ENCODE measurements at regions not wholly inside any gene's neighbourhood (a gene's known extent, or its start where the extent isn't known, plus 50 kb on each side); places are given as distances from the start of the nearest gene placed in this dataset.

GRCh38 chr14:106823552-106823951 is 1297.2 kb downstream of the TMEM121 start:
- Histone ChIP-seq H3K4me3 (ENCODE audit: low read length in 2 of 2) (no peak overlapping the region), H3K27me3 (ENCODE audit: control insufficient read depth in 2 of 2, insufficient read depth in 2 of 2, low read length in 2 of 2) (no peaks in the 10 kb centered on the region), H3K36me3 (ENCODE audit: control insufficient read depth in 2 of 2, insufficient read depth in 2 of 2, low read length in 2 of 2) (no peaks in the 10 kb centered on the region), H3K27ac (ENCODE audit: low read depth in 2 of 2, low read length in 2 of 2) (no peak overlapping the region), H3K9me3 (ENCODE audit: control insufficient read depth in 2 of 2, low read length in 2 of 2) (no peaks in the 10 kb centered on the region), H3K4me1 (ENCODE audit: control insufficient read depth in 2 of 2, insufficient read depth in 2 of 2, low read length in 2 of 2) (no peaks in the 10 kb centered on the region), H3K9ac (ENCODE audit: low read depth in 1 of 2, low read length in 2 of 2) (no peak overlapping the region)

GRCh38 chr14:106826833-106827369 is 1300.5 kb downstream of the TMEM121 start:
- H3K27ac ChIP-seq (ENCODE audit: low read depth in 2 of 2, low read length in 2 of 2) = no peak overlapping the region
- H3K36me3 ChIP-seq (ENCODE audit: control insufficient read depth in 2 of 2, insufficient read depth in 2 of 2, low read length in 2 of 2) = no peaks in the 10 kb centered on the region
- H3K9me3 ChIP-seq (ENCODE audit: control insufficient read depth in 2 of 2, low read length in 2 of 2) = no peaks in the 10 kb centered on the region
- H3K4me1 ChIP-seq (ENCODE audit: control insufficient read depth in 2 of 2, insufficient read depth in 2 of 2, low read length in 2 of 2) = no peaks in the 10 kb centered on the region
- no peak overlapping the region for H3K9ac ChIP-seq (ENCODE audit: low read depth in 1 of 2, low read length in 2 of 2)
- H3K27me3 ChIP-seq (ENCODE audit: control insufficient read depth in 2 of 2, insufficient read depth in 2 of 2, low read length in 2 of 2) = no peaks in the 10 kb centered on the region
- no peak overlapping the region for H3K4me3 ChIP-seq (ENCODE audit: low read length in 2 of 2)

- Histone ChIP-seq H3K4me1 (ENCODE audit: control insufficient read depth in 2 of 2, insufficient read depth in 2 of 2, low read length in 2 of 2) (no peaks in the 10 kb centered on the region), H3K4me3 (ENCODE audit: low read length in 2 of 2) (no peak overlapping the region), H3K27me3 (ENCODE audit: control insufficient read depth in 2 of 2, insufficient read depth in 2 of 2, low read length in 2 of 2) (no peaks in the 10 kb centered on the region), H3K27ac (ENCODE audit: low read depth in 2 of 2, low read length in 2 of 2) (no peak overlapping the region), H3K36me3 (ENCODE audit: control insufficient read depth in 2 of 2, insufficient read depth in 2 of 2, low read length in 2 of 2) (no peaks in the 10 kb centered on the region), H3K9ac (ENCODE audit: low read depth in 1 of 2, low read length in 2 of 2) (no peak overlapping the region), H3K9me3 (ENCODE audit: control insufficient read depth in 2 of 2, low read length in 2 of 2) (no peaks in the 10 kb centered on the region)
These were observed 1304.9 kb downstream of the TMEM121 start for GRCh38 chr14:106831322-106831720.

- no peaks in the 10 kb centered on the region for H3K9me3 ChIP-seq (ENCODE audit: control insufficient read depth in 2 of 2, low read length in 2 of 2)
- H3K27me3 ChIP-seq (ENCODE audit: control insufficient read depth in 2 of 2, insufficient read depth in 2 of 2, low read length in 2 of 2) = no peaks in the 10 kb centered on the region
- no peak overlapping the region for H3K9ac ChIP-seq (ENCODE audit: low read depth in 1 of 2, low read length in 2 of 2)
- no peak overlapping the region for H3K4me3 ChIP-seq (ENCODE audit: low read length in 2 of 2)
- no peak overlapping the region for H3K27ac ChIP-seq (ENCODE audit: low read depth in 2 of 2, low read length in 2 of 2)
- no peaks in the 10 kb centered on the region for H3K4me1 ChIP-seq (ENCODE audit: control insufficient read depth in 2 of 2, insufficient read depth in 2 of 2, low read length in 2 of 2)
- H3K36me3 ChIP-seq (ENCODE audit: control insufficient read depth in 2 of 2, insufficient read depth in 2 of 2, low read length in 2 of 2) = no peaks in the 10 kb centered on the region
These were observed 1311.5 kb downstream of the TMEM121 start for GRCh38 chr14:106837870-106838269.

GRCh38 chr14:106838991-106839769 is 1312.8 kb downstream of the TMEM121 start:
- Histone ChIP-seq H3K4me3 (ENCODE audit: low read length in 2 of 2) (no peak overlapping the region), H3K36me3 (ENCODE audit: control insufficient read depth in 2 of 2, insufficient read depth in 2 of 2, low read length in 2 of 2) (no peaks in the 10 kb centered on the region), H3K9ac (ENCODE audit: low read depth in 1 of 2, low read length in 2 of 2) (no peak overlapping the region), H3K9me3 (ENCODE audit: control insufficient read depth in 2 of 2, low read length in 2 of 2) (no peaks in the 10 kb centered on the region), H3K27ac (ENCODE audit: low read depth in 2 of 2, low read length in 2 of 2) (no peak overlapping the region), H3K27me3 (ENCODE audit: control insufficient read depth in 2 of 2, insufficient read depth in 2 of 2, low read length in 2 of 2) (no peaks in the 10 kb centered on the region), H3K4me1 (ENCODE audit: control insufficient read depth in 2 of 2, insufficient read depth in 2 of 2, low read length in 2 of 2) (peaks cover 7 to 10% of the 10 kb centered on the region in 2 donors)

GRCh38 chr14:106840258-106840657 is 1313.9 kb downstream of the TMEM121 start:
- no peaks in the 10 kb centered on the region for H3K27me3 ChIP-seq (ENCODE audit: control insufficient read depth in 2 of 2, insufficient read depth in 2 of 2, low read length in 2 of 2)
- H3K9me3 ChIP-seq (ENCODE audit: control insufficient read depth in 2 of 2, low read length in 2 of 2) = no peaks in the 10 kb centered on the region
- H3K9ac ChIP-seq (ENCODE audit: low read depth in 1 of 2, low read length in 2 of 2) = no peak overlapping the region
- no peak overlapping the region for H3K27ac ChIP-seq (ENCODE audit: low read depth in 2 of 2, low read length in 2 of 2)
- no peaks in the 10 kb centered on the region for H3K36me3 ChIP-seq (ENCODE audit: control insufficient read depth in 2 of 2, insufficient read depth in 2 of 2, low read length in 2 of 2)
- H3K4me3 ChIP-seq (ENCODE audit: low read length in 2 of 2) = no peak overlapping the region
- H3K4me1 ChIP-seq (ENCODE audit: control insufficient read depth in 2 of 2, insufficient read depth in 2 of 2, low read length in 2 of 2) = peaks cover 13 to 14% of the 10 kb centered on the region in 2 donors

GRCh38 chr14:106840991-106841390 is 1314.6 kb downstream of the TMEM121 start:
- H3K27ac ChIP-seq (ENCODE audit: low read depth in 2 of 2, low read length in 2 of 2) = no peak overlapping the region
- H3K27me3 ChIP-seq (ENCODE audit: control insufficient read depth in 2 of 2, insufficient read depth in 2 of 2, low read length in 2 of 2) = no peaks in the 10 kb centered on the region
- H3K9me3 ChIP-seq (ENCODE audit: control insufficient read depth in 2 of 2, low read length in 2 of 2) = no peaks in the 10 kb centered on the region
- no peaks in the 10 kb centered on the region for H3K36me3 ChIP-seq (ENCODE audit: control insufficient read depth in 2 of 2, insufficient read depth in 2 of 2, low read length in 2 of 2)
- no peak overlapping the region for H3K4me3 ChIP-seq (ENCODE audit: low read length in 2 of 2)
- H3K4me1 ChIP-seq (ENCODE audit: control insufficient read depth in 2 of 2, insufficient read depth in 2 of 2, low read length in 2 of 2) = peaks cover 14 to 16% of the 10 kb centered on the region in 2 donors
- H3K9ac ChIP-seq (ENCODE audit: low read depth in 1 of 2, low read length in 2 of 2) = no peak overlapping the region

- H3K27ac ChIP-seq (ENCODE audit: low read depth in 2 of 2, low read length in 2 of 2) = no peak overlapping the region
- H3K9me3 ChIP-seq (ENCODE audit: control insufficient read depth in 2 of 2, low read length in 2 of 2) = no peaks in the 10 kb centered on the region
- H3K4me1 ChIP-seq (ENCODE audit: control insufficient read depth in 2 of 2, insufficient read depth in 2 of 2, low read length in 2 of 2) = peaks cover 14 to 16% of the 10 kb centered on the region in 2 donors
- H3K4me3 ChIP-seq (ENCODE audit: low read length in 2 of 2) = no peak overlapping the region
- H3K27me3 ChIP-seq (ENCODE audit: control insufficient read depth in 2 of 2, insufficient read depth in 2 of 2, low read length in 2 of 2) = no peaks in the 10 kb centered on the region
- no peaks in the 10 kb centered on the region for H3K36me3 ChIP-seq (ENCODE audit: control insufficient read depth in 2 of 2, insufficient read depth in 2 of 2, low read length in 2 of 2)
- no peak overlapping the region for H3K9ac ChIP-seq (ENCODE audit: low read depth in 1 of 2, low read length in 2 of 2)
These were observed 1315.3 kb downstream of the TMEM121 start for GRCh38 chr14:106841701-106842100.

DNA sequence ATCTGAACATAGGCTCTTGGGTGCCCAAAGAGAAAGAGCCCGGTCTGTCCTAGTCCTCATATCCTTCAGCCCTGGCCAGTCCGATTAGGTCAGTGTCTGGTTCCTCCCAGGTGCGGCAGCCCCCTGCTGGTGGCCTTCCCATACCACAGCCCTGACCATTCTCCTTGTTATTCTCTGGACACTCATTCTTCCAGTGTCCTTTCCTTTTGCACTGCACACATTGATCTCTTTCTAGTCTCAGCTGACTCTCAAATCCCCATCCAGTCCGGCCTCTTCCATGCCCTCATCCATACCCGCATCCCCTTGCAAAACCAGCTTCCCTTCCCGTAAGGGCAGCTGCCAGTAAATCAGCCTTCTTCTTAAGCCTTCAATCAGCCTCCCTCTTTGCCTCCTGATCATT is 1316.3 kb downstream of the TMEM121 start:
- peaks cover 14 to 16% of the 10 kb centered on the region in 2 donors for H3K4me1 ChIP-seq (ENCODE audit: control insufficient read depth in 2 of 2, insufficient read depth in 2 of 2, low read length in 2 of 2)
- no peak overlapping the region for H3K27ac ChIP-seq (ENCODE audit: low read depth in 2 of 2, low read length in 2 of 2)
- no peaks in the 10 kb centered on the region for H3K27me3 ChIP-seq (ENCODE audit: control insufficient read depth in 2 of 2, insufficient read depth in 2 of 2, low read length in 2 of 2)
- no peak overlapping the region for H3K4me3 ChIP-seq (ENCODE audit: low read length in 2 of 2)
- no peaks in the 10 kb centered on the region for H3K36me3 ChIP-seq (ENCODE audit: control insufficient read depth in 2 of 2, insufficient read depth in 2 of 2, low read length in 2 of 2)
- no peak overlapping the region for H3K9ac ChIP-seq (ENCODE audit: low read depth in 1 of 2, low read length in 2 of 2)
- no peaks in the 10 kb centered on the region for H3K9me3 ChIP-seq (ENCODE audit: control insufficient read depth in 2 of 2, low read length in 2 of 2)

DNA sequence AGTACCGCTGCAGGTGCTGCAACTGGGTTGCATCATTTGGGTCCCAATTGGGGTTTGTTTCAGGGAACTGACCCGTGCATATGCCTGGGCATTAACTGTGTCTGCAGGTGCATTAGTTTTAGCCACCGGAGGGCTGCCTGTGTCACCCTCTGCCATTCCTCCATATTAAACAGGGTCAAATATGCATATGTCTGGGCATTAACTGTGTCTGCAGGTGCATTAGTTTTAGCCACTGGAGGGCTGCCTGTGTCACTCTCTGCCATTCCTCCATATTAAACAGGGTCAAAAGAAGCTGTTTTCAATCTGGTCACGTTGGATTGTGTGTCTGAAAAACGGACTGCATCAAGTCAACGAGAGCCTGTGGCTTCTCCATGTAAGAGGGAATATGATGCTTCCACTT is 1317.0 kb downstream of the TMEM121 start:
- no peaks in the 10 kb centered on the region for H3K9me3 ChIP-seq (ENCODE audit: control insufficient read depth in 2 of 2, low read length in 2 of 2)
- H3K36me3 ChIP-seq (ENCODE audit: control insufficient read depth in 2 of 2, insufficient read depth in 2 of 2, low read length in 2 of 2) = no peaks in the 10 kb centered on the region
- peak overlapping the region; percentile 95 to 97 for H3K27ac ChIP-seq (ENCODE audit: low read depth in 2 of 2, low read length in 2 of 2)
- H3K27me3 ChIP-seq (ENCODE audit: control insufficient read depth in 2 of 2, insufficient read depth in 2 of 2, low read length in 2 of 2) = no peaks in the 10 kb centered on the region
- H3K4me1 ChIP-seq (ENCODE audit: control insufficient read depth in 2 of 2, insufficient read depth in 2 of 2, low read length in 2 of 2) = peaks cover 16 to 19% of the 10 kb centered on the region in 2 donors
- H3K9ac ChIP-seq (ENCODE audit: low read depth in 1 of 2, low read length in 2 of 2) = peak overlapping the region; percentile 87 to 93
- peak overlapping the region; percentile 75 to 93 for H3K4me3 ChIP-seq (ENCODE audit: low read length in 2 of 2)
